Vagina (tissue), 2 donors: ENCODE measurements at regions not wholly inside any gene's neighbourhood (a gene's known extent, or its start where the extent isn't known, plus 50 kb on each side); places are given as distances from the start of the nearest gene placed in this dataset.

Experiments used
- DNase-seq, 2 donors: peaks; one replicate each; pipeline ENCODE4 v3.0.0-alpha.2; 2017; ENCODE audit errors: extremely low spot score in 2 of 2
- H3K27ac ChIP-seq: fragments of 200-600 bp; sonication (generic); one replicate; pipeline ENCODE4 v1.5.1; 2019
- H3K27me3 ChIP-seq: fragments of 200-600 bp; sonication (generic); one replicate; pipeline ENCODE4 v1.5.1; 2019
- H3K36me3 ChIP-seq, 2 donors: fragments of 200-600 bp; sonication (generic); one replicate each; pipeline ENCODE4 v1.5.1; 2017 to 2019
- H3K4me1 ChIP-seq: fragments of 200-600 bp; sonication (generic); one replicate; pipeline ENCODE4 v1.5.1; 2019
- H3K4me3 ChIP-seq, 2 donors: fragments of 200-600 bp; sonication (generic); 1 replicate in 1 of 2; 2 replicates in 1 of 2; pipeline ENCODE4 v1.5.1; 2016 to 2019
- H3K9me3 ChIP-seq: fragments of 200-600 bp; sonication (generic); one replicate; pipeline ENCODE4 v1.5.1; 2019
- CTCF ChIP-seq, 3 experiments: fragments of 450-650 bp in 2 of 3; fragments of 200-600 bp in 1 of 3; sonication (generic) in 1 of 3; IDR thresholded peaks; one replicate each; pipeline ENCODE4 v1.5.1; 2017 to 2019; ENCODE audit warnings: antibody characterized with exemption in 3 of 3, mild to moderate bottlenecking in 2 of 3, moderate library complexity in 2 of 3
- POLR2A ChIP-seq, 2 donors: fragments of 450-650 bp; IDR thresholded peaks; one replicate each; pipeline ENCODE4 v1.6.1; 2017; ENCODE audit warnings: antibody characterized with exemption in 2 of 2, mild to moderate bottlenecking in 2 of 2, moderate library complexity in 2 of 2
- POLR2AphosphoS5 ChIP-seq, 2 donors: sonication (generic); formaldehyde crosslinking; IDR thresholded peaks; one replicate each; pipeline ENCODE4 v1.9.0; 2017; ENCODE audit warnings: antibody characterized with exemption in 2 of 2, mild to moderate bottlenecking in 2 of 2, low read depth in 1 of 2; ENCODE audit not compliant: insufficient read depth in 1 of 2
- intact Hi-C: fragments of 100-400 bp; cut with DNase I; formaldehyde crosslinking; loops from one replicate; pipeline ENCODE4 v1.15.1; 2023

GRCh38 chr3:152547153-152547552 is 278.4 kb downstream of the MBNL1 start:
- no peak overlapping the region for H3K4me3 ChIP-seq
- H3K9me3 ChIP-seq = no peaks in the 10 kb centered on the region
- no peaks in the 10 kb centered on the region for H3K27me3 ChIP-seq
- DNase-seq = no peak
- H3K4me1 ChIP-seq = no peaks in the 10 kb centered on the region
- intact Hi-C loops = no loop called here
- no peak overlapping the region for H3K27ac ChIP-seq
- no peak for TF ChIP-seq POLR2AphosphoS5 (IDR thresholded peaks at IDR 0.05; ENCODE audit: insufficient read depth in 1 of 2, low read depth in 1 of 2)
- no peak for TF ChIP-seq POLR2A (IDR thresholded peaks at IDR 0.05)
- no peak for TF ChIP-seq CTCF (IDR thresholded peaks at IDR 0.05)
- no peaks in the 10 kb centered on the region for H3K36me3 ChIP-seq

GRCh38 chr3:152549263-152549662 is 280.5 kb downstream of the MBNL1 start:
- no peaks in the 10 kb centered on the region for H3K4me1 ChIP-seq
- TF ChIP-seq CTCF (IDR thresholded peaks at IDR 0.05) (no peak), POLR2A (IDR thresholded peaks at IDR 0.05) (no peak), POLR2AphosphoS5 (IDR thresholded peaks at IDR 0.05; ENCODE audit: insufficient read depth in 1 of 2, low read depth in 1 of 2) (no peak)
- intact Hi-C loops = no loop called here
- H3K27ac ChIP-seq = no peak overlapping the region
- no peak for DNase-seq
- no peaks in the 10 kb centered on the region for H3K36me3 ChIP-seq
- H3K4me3 ChIP-seq = no peak overlapping the region
- no peaks in the 10 kb centered on the region for H3K9me3 ChIP-seq
- no peaks in the 10 kb centered on the region for H3K27me3 ChIP-seq

GRCh38 chr3:152550284-152550683 is 281.6 kb downstream of the MBNL1 start:
- H3K27me3 ChIP-seq = no peaks in the 10 kb centered on the region
- no peak for TF ChIP-seq POLR2A (IDR thresholded peaks at IDR 0.05)
- TF ChIP-seq CTCF (IDR thresholded peaks at IDR 0.05) = no peak
- no peak for TF ChIP-seq POLR2AphosphoS5 (IDR thresholded peaks at IDR 0.05; ENCODE audit: insufficient read depth in 1 of 2, low read depth in 1 of 2)
- no peak overlapping the region for H3K27ac ChIP-seq
- DNase-seq = no peak
- peaks cover 9% of the 10 kb centered on the region for H3K4me1 ChIP-seq
- intact Hi-C loops = no loop called here
- no peaks in the 10 kb centered on the region for H3K9me3 ChIP-seq
- no peaks in the 10 kb centered on the region for H3K36me3 ChIP-seq
- no peak overlapping the region for H3K4me3 ChIP-seq

- Histone ChIP-seq H3K4me1 (peaks cover 45% of the 10 kb centered on the region), H3K4me3 (no peak overlapping the region), H3K9me3 (no peaks in the 10 kb centered on the region), H3K36me3 (no peaks in the 10 kb centered on the region), H3K27me3 (no peaks in the 10 kb centered on the region), H3K27ac (peak overlapping the region; percentile 42)
- DNase-seq = no peak
- intact Hi-C loops = no loop called here
- TF ChIP-seq POLR2A (IDR thresholded peaks at IDR 0.05) (no peak), POLR2AphosphoS5 (IDR thresholded peaks at IDR 0.05; ENCODE audit: insufficient read depth in 1 of 2, low read depth in 1 of 2) (no peak), CTCF (IDR thresholded peaks at IDR 0.05) (no peak)
Observed at GRCh38 chr3:152554980-152555379, 280.0 kb upstream of the P2RY1 start.

GRCh38 chr3:152555666-152556291 is 279.2 kb upstream of the P2RY1 start:
- H3K36me3 ChIP-seq = no peaks in the 10 kb centered on the region
- H3K4me1 ChIP-seq = peaks cover 45% of the 10 kb centered on the region
- intact Hi-C loops = no loop called here
- DNase-seq = no peak
- no peak for TF ChIP-seq CTCF (IDR thresholded peaks at IDR 0.05)
- H3K27ac ChIP-seq = peak overlapping the region; percentile 42
- H3K4me3 ChIP-seq = no peak overlapping the region
- H3K9me3 ChIP-seq = no peaks in the 10 kb centered on the region
- H3K27me3 ChIP-seq = no peaks in the 10 kb centered on the region
